ENCODE measurements at regions not wholly inside any gene's neighbourhood (a gene's known extent, or its start where the extent isn't known, plus 50 kb on each side); places are given as distances from the start of the nearest gene placed in this dataset.

DNA sequence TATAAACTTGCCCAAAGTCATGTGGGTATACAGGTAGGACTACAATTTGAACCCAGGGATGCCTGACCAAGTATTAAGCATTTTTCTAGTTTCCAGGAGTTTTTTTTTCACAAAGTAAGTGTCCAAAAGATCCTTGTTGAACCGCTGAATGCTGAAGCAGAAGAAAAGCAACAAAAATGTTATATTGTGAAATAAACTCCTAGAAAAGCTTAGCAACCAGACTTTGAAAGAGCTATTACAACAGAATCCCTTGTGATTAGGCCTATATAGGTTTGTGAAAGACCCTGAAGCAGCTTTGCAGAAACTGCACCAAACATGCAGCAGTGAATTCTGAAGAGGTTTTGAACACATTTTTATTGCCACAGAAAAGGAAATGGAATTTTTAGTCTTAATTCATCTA lies 236.8 kb downstream of the TUSC7 start:
- Mint-ChIP-seq H3K27ac (no peak overlapping the region), H3K36me3 (no peaks in the 10 kb centered on the region), H3K27me3 (no peaks in the 10 kb centered on the region), H3K4me3 (no peak overlapping the region), H3K4me1 (no peaks in the 10 kb centered on the region), H3K9me3 (peaks cover 6% of the 10 kb centered on the region)

DNA sequence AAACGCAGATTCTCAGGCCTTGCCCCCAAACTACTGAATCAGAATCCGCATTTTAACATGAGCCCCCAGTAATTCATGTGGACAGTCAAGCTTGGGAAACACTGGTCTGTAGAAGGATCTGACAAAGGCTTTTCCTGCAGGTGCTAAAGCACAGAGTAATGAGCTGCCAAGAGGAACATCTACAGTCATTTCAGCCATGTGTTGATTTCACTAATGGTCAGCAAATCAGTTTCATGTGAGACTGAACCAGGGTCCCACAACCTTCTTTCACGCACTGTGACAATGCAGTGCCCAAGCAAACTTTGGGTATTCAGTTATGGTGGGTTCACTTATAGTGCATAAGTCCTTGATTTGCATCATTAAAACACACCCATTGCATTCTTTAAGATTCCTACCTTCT lies 237.6 kb downstream of the TUSC7 start:
- H3K27ac Mint-ChIP-seq = no peak overlapping the region
- H3K4me3 Mint-ChIP-seq = no peak overlapping the region
- H3K27me3 Mint-ChIP-seq = no peaks in the 10 kb centered on the region
- H3K4me1 Mint-ChIP-seq = no peaks in the 10 kb centered on the region
- no peaks in the 10 kb centered on the region for H3K36me3 Mint-ChIP-seq
- H3K9me3 Mint-ChIP-seq = peaks cover 3% of the 10 kb centered on the region

DNA sequence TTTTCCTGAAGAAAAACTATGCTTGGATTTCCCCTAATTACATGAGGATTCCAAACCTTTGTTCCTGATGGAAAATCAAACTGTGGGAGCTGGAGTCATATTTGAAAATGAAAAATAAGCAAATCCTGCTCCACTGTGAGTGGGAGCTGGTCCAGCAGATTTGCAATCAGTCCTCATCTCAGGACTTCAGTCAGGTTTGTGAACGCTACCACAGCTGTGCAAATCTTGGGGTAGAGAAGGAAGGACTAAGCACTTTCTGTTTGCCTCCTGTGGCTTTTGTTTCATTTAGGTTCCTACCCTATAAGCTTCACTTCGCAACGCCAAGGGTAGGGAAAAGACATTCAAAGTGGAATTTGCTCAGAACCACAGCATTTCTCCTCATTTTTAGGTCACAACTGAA lies 238.2 kb downstream of the TUSC7 start:
- Mint-ChIP-seq H3K27ac (no peak overlapping the region), H3K27me3 (no peaks in the 10 kb centered on the region), H3K4me3 (no peak overlapping the region), H3K4me1 (no peaks in the 10 kb centered on the region), H3K36me3 (no peaks in the 10 kb centered on the region), H3K9me3 (no peaks in the 10 kb centered on the region)

DNA sequence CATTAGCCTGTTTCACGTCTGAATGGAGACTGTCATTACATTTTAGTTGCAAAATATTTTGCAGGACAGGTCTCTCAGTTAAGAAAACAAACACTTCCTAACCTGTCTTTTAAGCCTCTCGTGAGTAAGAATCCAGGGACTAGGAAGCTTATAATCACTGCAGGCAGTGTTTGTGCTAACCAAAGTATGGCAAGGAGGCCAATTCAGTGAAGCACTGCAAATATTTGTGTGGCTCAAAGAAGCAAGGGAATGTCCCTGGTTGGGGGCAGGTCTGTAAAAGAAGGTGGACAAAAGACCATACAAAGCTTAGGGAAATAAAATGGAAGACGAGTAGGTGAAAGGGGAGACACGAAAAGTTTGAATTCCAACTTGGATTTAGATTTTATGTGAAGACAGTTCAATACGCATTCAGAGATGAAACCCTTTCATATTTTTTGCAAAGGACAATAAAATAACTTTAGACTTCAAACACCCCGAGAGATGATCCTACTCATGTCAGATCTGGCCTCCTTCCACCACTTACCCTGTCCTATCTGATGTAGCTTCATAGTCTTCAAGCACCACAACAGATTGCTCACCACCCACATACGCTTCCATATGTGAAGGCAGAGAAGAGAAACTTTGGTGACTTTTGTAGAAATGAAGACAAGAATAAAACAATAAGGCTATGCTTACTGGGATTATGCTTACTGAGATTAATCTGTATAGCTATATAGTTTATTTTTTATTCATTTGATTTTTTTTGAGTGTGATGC lies 240.9 kb downstream of the TUSC7 start:
- no peaks in the 10 kb centered on the region for H3K4me1 Mint-ChIP-seq
- no peaks in the 10 kb centered on the region for H3K27me3 Mint-ChIP-seq
- no peaks in the 10 kb centered on the region for H3K36me3 Mint-ChIP-seq
- no peak overlapping the region for H3K4me3 Mint-ChIP-seq
- H3K27ac Mint-ChIP-seq = no peak overlapping the region
- H3K9me3 Mint-ChIP-seq = no peaks in the 10 kb centered on the region

DNA sequence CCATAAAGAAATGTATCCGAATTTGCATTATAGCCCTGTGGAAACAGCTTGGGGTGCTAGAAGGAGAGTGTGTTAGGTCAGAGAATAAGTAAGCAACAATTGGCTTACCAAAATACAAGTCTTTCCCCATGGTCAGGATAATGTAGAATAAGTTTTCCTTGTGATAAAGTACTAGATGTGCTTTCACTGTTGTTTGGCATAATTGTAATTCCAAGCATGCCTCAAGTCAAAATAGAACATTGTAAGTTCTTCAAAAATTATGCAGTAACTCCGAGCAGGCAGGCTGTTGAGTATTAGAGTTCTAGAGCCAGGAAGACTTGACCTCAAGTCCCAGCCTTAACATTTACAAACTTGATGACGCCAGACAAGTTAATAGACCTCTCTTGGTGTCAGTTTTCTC lies 242.0 kb downstream of the TUSC7 start:
- Mint-ChIP-seq H3K27me3 (no peaks in the 10 kb centered on the region), H3K36me3 (no peaks in the 10 kb centered on the region), H3K4me1 (no peaks in the 10 kb centered on the region), H3K27ac (no peak overlapping the region), H3K9me3 (no peaks in the 10 kb centered on the region), H3K4me3 (no peak overlapping the region)

DNA sequence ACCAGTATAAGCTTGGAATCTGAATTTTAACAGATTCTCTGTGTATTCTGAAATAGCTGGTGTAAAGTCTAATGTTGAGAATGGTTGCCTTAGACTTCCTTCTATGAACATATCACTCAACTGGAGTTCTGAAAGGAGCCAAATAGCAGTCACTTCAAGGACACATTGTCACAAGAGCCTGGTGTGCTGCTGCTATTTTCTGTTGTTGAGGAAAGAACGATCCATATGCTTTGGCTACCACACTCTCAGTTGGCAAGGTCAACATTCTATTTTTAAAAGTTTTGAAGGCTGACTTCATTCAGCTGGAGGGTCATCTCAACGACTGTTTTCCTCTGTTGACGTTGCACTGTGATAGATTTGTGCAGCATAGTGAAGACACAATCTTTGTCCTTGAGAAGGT lies 248.7 kb downstream of the TUSC7 start:
- H3K36me3 Mint-ChIP-seq = no peaks in the 10 kb centered on the region
- no peak overlapping the region for H3K27ac Mint-ChIP-seq
- peaks cover 5% of the 10 kb centered on the region for H3K9me3 Mint-ChIP-seq
- no peak overlapping the region for H3K4me3 Mint-ChIP-seq
- no peaks in the 10 kb centered on the region for H3K4me1 Mint-ChIP-seq
- H3K27me3 Mint-ChIP-seq = no peaks in the 10 kb centered on the region

DNA sequence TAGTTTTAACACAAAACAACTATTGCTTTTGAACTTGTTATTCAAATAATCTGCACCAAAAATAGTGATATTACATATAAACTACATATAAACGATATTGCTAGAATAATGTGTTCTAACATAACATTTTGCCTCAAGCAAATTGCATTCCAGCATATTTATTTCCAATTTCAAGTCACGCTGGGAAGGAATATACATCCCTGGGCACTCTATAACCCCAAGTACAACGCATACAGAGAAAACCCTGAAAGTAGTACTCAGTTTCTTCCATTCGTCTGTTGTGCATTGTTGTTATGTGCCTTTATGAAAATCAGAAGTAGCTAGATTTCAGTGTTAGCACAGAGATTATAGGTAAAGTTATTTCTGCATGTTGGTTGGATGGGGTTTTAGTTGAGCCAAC lies 251.5 kb downstream of the TUSC7 start:
- Mint-ChIP-seq H3K27me3 (no peaks in the 10 kb centered on the region), H3K4me3 (no peak overlapping the region), H3K27ac (no peak overlapping the region), H3K9me3 (peaks cover 8% of the 10 kb centered on the region), H3K36me3 (no peaks in the 10 kb centered on the region), H3K4me1 (no peaks in the 10 kb centered on the region)

DNA sequence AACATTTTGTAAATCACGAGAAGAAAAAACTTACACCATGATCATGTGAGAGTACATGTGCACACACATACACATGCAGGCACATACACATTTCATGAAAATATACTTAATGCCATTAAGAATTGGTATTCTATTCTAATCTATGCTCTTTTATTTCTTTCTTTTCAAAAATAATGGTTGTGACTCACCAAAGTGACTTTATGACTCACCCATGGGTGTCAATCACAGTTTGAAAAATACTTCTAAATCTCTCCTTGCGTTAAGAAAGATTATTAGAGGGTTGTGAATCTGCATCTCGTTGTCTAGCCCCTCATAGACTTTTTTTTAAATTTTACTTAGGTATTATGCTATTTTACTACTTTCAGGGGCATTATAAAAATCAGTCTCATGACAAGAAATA lies 254.2 kb downstream of the TUSC7 start:
- H3K9me3 Mint-ChIP-seq = peaks cover 8% of the 10 kb centered on the region
- H3K4me3 Mint-ChIP-seq = no peak overlapping the region
- no peak overlapping the region for H3K27ac Mint-ChIP-seq
- no peaks in the 10 kb centered on the region for H3K36me3 Mint-ChIP-seq
- no peaks in the 10 kb centered on the region for H3K4me1 Mint-ChIP-seq
- H3K27me3 Mint-ChIP-seq = no peaks in the 10 kb centered on the region

DNA sequence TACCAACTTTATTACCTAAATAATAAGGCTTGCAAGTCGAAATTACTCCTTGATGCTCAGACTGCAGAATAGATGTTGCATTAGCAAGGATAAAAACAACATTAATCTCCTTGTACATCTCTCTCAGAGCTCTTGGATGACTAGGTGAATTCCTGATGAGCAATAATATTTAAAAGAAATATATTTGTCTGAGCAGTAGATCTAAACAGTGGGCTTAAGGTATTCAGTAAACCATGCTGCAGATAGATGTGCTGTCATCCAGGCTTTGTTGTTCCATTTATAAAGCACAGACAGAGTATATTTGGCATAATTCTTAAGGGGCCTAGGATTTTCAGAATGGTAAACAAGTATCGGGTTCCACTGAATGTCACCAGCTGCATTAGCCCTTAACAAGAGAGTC lies 257.1 kb downstream of the TUSC7 start:
- Mint-ChIP-seq H3K27ac (no peak overlapping the region), H3K4me3 (no peak overlapping the region), H3K36me3 (no peaks in the 10 kb centered on the region), H3K9me3 (peaks cover 8% of the 10 kb centered on the region), H3K27me3 (no peaks in the 10 kb centered on the region), H3K4me1 (no peaks in the 10 kb centered on the region)

DNA sequence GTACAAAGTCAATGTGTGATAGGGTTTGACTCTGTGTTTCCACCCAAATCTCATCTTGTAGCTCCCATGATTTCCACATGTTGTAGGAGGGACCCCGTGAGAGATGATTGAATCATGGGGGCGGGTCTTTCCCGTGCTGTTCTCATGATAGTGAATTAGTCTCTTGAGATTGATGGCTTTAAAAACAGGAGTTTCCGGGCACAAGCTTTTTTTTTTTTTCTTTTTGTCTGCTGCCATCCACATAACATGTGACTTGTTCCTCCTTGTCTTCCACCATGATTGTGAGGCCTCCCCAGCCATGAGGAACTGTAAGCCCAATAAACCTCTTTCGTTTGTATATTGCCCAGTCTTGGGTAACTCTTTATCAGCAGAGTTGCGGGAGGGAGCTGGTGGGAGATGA lies 259.6 kb downstream of the TUSC7 start:
- Mint-ChIP-seq H3K4me3 (no peak overlapping the region), H3K27ac (no peak overlapping the region), H3K36me3 (no peaks in the 10 kb centered on the region), H3K4me1 (no peaks in the 10 kb centered on the region), H3K9me3 (no peaks in the 10 kb centered on the region), H3K27me3 (no peaks in the 10 kb centered on the region)

DNA sequence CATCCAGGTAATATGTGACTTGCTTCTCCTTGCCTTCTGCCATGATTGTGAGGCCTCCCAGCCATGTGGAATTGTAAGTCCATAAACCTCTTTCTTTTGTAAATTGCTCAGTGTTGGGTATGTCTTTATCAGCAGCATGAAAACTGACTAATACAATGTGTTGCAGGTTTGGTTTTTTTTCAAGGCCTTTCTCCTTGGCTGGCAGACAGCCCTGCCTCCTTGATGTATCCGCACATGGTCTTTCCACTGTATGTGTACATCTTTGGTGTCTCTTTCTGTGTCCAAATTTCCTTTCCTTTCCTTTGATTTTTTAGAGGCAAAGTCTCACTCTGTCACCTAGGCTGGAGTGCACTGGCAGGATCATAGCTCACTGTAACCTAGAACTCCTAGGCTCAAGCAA lies 260.1 kb downstream of the TUSC7 start:
- H3K4me1 Mint-ChIP-seq = no peaks in the 10 kb centered on the region
- H3K27ac Mint-ChIP-seq = no peak overlapping the region
- no peaks in the 10 kb centered on the region for H3K27me3 Mint-ChIP-seq
- no peaks in the 10 kb centered on the region for H3K9me3 Mint-ChIP-seq
- no peaks in the 10 kb centered on the region for H3K36me3 Mint-ChIP-seq
- H3K4me3 Mint-ChIP-seq = no peak overlapping the region

DNA sequence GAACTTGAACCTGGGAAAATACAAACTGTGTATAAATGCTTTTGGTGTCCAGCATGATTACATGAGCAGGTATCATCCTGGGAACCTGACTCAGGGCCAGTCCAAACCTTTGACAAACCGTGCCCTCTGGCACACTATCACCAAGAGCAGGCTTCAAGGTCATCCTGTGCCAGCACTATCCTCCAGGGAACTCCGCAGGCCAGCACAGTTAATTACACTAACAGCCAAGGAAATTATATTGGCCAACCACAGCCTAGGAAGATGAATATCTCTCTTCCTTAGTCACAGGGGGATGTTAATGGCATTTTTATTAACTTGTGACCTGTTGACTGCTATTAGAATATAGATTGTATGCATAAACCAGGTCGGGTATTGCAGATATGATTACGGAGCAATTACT lies 262.0 kb downstream of the TUSC7 start:
- Mint-ChIP-seq H3K36me3 (no peaks in the 10 kb centered on the region), H3K4me3 (no peak overlapping the region), H3K4me1 (no peaks in the 10 kb centered on the region), H3K9me3 (no peaks in the 10 kb centered on the region), H3K27me3 (no peaks in the 10 kb centered on the region), H3K27ac (no peak overlapping the region)

DNA sequence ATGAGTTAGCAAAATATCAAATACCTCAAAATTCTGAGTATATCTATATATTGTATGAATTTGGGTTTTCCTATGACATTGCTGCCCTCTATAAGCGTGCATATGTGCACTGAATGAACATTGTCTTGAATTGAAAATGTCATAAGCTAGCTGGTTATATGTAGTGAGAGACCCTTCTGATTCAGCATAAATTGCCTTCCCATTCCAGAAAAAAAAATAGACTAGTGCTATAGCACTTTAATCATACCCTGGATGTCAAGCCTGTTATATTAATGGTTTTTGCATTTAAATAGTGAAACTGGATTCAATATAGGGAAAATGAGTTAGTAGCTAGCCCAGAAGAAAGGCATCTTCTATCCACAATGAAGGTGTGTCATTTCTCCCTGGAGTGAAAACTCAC lies 265.1 kb downstream of the TUSC7 start:
- Mint-ChIP-seq H3K27me3 (no peaks in the 10 kb centered on the region), H3K4me1 (no peaks in the 10 kb centered on the region), H3K4me3 (no peak overlapping the region), H3K27ac (no peak overlapping the region), H3K9me3 (no peaks in the 10 kb centered on the region), H3K36me3 (no peaks in the 10 kb centered on the region)

DNA sequence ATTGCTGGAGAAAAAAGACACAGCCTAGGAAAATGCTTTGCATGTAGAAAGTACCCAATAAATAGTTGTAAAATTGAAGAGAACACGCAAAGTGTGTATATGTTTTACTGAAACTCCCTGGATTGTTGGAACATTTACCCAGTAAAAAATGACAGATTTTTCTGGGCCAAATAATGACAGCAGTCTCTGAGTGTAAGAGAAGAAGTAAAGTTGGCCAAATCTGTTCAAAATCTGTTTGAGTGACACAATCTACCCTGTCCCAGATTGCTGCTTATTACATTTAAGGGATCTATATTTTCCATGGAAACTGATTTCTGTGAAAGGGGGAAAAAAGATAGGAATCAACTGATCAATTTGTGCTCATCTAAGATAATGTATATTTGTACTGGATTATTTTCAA lies 267.9 kb downstream of the TUSC7 start:
- Mint-ChIP-seq H3K27me3 (no peaks in the 10 kb centered on the region), H3K4me1 (no peaks in the 10 kb centered on the region), H3K27ac (no peak overlapping the region), H3K4me3 (no peak overlapping the region), H3K36me3 (no peaks in the 10 kb centered on the region), H3K9me3 (no peaks in the 10 kb centered on the region)

DNA sequence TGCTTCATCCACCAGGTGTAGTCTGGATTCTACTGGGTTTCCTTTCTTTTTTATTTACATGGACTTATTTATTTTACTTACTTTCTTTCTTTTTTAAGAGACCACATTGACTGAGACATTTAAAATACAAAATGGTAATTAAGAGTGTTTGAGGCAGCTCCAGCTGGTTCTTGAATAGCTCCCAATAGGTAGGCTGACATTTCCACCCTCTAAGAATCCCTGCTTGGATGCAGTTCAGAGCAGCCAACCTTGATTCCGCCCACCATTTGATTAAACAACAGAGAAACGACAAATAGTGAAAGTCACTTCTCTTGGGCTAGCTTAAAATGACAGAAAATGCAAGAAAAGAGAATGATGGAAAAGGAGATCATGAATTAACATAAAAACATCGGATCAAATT lies 270.5 kb downstream of the TUSC7 start:
- Mint-ChIP-seq H3K27me3 (no peaks in the 10 kb centered on the region), H3K27ac (no peak overlapping the region), H3K36me3 (no peaks in the 10 kb centered on the region), H3K9me3 (peaks cover 6% of the 10 kb centered on the region), H3K4me1 (no peaks in the 10 kb centered on the region), H3K4me3 (no peak overlapping the region)

DNA sequence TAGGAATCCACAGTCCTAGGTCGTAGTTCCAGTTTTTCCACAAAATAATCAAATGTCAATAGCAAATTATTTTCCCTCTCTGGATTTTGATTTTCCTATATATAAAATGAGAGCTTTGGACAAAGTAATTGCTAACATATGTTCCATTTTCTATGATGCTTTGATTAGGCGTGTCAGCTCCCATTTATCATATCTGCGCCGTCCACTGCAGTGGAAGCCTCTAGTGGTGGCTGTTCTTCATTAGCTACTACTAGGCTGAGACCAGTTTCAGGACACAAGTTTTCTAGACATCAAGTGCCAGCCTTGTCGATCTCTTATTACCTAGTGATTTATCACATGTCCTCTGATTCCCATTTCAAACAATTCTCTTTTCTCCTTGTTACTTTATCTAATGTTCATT lies 271.5 kb downstream of the TUSC7 start:
- Mint-ChIP-seq H3K36me3 (no peaks in the 10 kb centered on the region), H3K27me3 (no peaks in the 10 kb centered on the region), H3K27ac (no peak overlapping the region), H3K4me1 (no peaks in the 10 kb centered on the region), H3K4me3 (no peak overlapping the region), H3K9me3 (peaks cover 6% of the 10 kb centered on the region)

DNA sequence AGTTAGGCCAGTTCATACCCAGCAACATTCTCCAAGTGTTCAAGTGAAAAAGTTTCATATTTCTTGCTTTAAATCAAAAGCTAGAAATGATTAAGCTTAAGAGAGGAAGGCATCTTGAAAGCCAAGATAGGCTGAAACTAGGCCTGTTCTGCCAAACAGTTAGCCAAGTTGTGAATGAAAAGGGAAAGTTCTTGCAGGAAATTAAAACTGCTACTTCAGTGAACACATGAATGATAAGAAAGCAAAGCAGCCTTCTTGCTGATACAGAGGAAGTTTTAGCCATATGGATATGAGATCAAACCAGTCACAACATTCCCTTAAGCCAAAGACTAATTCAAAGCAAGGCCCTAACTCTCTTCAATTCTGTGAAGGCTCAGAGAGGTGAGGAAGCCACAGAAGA lies 274.7 kb downstream of the TUSC7 start:
- Mint-ChIP-seq H3K4me1 (no peaks in the 10 kb centered on the region), H3K36me3 (no peaks in the 10 kb centered on the region), H3K4me3 (no peak overlapping the region), H3K27me3 (no peaks in the 10 kb centered on the region), H3K27ac (no peak overlapping the region), H3K9me3 (peaks cover 8% of the 10 kb centered on the region)
